Panc1 (cell line): ENCODE measurements at regions not wholly inside any gene's neighbourhood (a gene's known extent, or its start where the extent isn't known, plus 50 kb on each side); places are given as distances from the start of the nearest gene placed in this dataset.

Source experiments
- ATAC-seq: fragments of 200-7000 bp; cut with Tn5 transposase; 2 replicates; pipeline ENCODE4 v1.9.1; 2020; ENCODE audit warnings: mild to moderate bottlenecking, moderate library complexity
- BruUV-seq: library from RNA; stranded (reverse); fragments of 400-500 nt; replicated peaks from 2 replicates; lab custom pipeline; 2021; lab: Mats Ljungman, UMichigan
- CTCF ChIA-PET: fragments of 300-600 bp; sonication (Branson Sonifier 250); formaldehyde crosslinking; loops from one replicate; lab custom pipeline; 2022; ENCODE audit warnings: antibody characterized with exemption; lab: Charles Lee
- POLR2A ChIA-PET: fragments of 300-600 bp; sonication (Branson Sonifier 250); formaldehyde crosslinking; loops from one replicate; lab custom pipeline; 2022; ENCODE audit warnings: antibody characterized with exemption; lab: Charles Lee
- DNase-seq: peaks from one replicate; pipeline ENCODE4 v3.0.0-alpha.2; 2010; ENCODE audit warnings: low read depth, low spot score
- H3K27ac ChIP-seq: 2 replicates; pipeline ENCODE4 v1.5.1; 2011; ENCODE audit warnings: mild to moderate bottlenecking, low read length, inconsistent platforms
- H3K27me3 ChIP-seq: fragments of 200-500 bp; sonication (Bioruptor generic); 2 replicates; pipeline ENCODE4 v1.6.0; 2014; ENCODE audit warnings: low read length, inconsistent platforms; ENCODE audit not compliant: control insufficient read depth, insufficient read depth
- H3K36me3 ChIP-seq: fragments of 200-500 bp; sonication (Bioruptor generic); 2 replicates; pipeline ENCODE4 v1.5.1; 2014; ENCODE audit warnings: inconsistent platforms, mild to moderate bottlenecking, low read length, moderate library complexity; ENCODE audit not compliant: control insufficient read depth, insufficient read depth
- H3K4me1 ChIP-seq: 2 replicates; pipeline ENCODE4 v1.5.1; 2011; ENCODE audit warnings: inconsistent platforms, mild to moderate bottlenecking, low read length, moderate library complexity; ENCODE audit not compliant: control insufficient read depth, insufficient read depth
- H3K4me3 ChIP-seq, 2 experiments: 2 replicates each; pipeline ENCODE4 v1.5.1; 2011 to 2012; ENCODE audit warnings: low read depth in 2 of 2, low read length in 2 of 2, mild to moderate bottlenecking in 2 of 2, inconsistent platforms in 1 of 2, moderate library complexity in 1 of 2
- H3K9me3 ChIP-seq: fragments of 200-500 bp; sonication (Bioruptor generic); 2 replicates; pipeline ENCODE4 v1.5.1; 2014; ENCODE audit warnings: low read depth, mild to moderate bottlenecking, inconsistent platforms, low read length, moderate library complexity; ENCODE audit not compliant: control insufficient read depth, insufficient read depth
- CTCF ChIP-seq: fragments of 450-650 bp; IDR thresholded peaks from 2 replicates; pipeline ENCODE4 v1.5.1; 2017; ENCODE audit warnings: mild to moderate bottlenecking
- POLR2AphosphoS5 ChIP-seq: IDR thresholded peaks from 2 replicates; pipeline ENCODE4 v1.6.1; 2012; ENCODE audit warnings: mild to moderate bottlenecking, low read depth, low read length, moderate library complexity
- REST ChIP-seq, 2 experiments: IDR thresholded peaks; 2 replicates each; pipeline ENCODE4 v1.6.1; 2011 to 2012; ENCODE audit warnings: low read depth in 2 of 2, control low read depth in 1 of 2, low read length in 1 of 2, mild to moderate bottlenecking in 1 of 2, moderate library complexity in 1 of 2; ENCODE audit not compliant: insufficient read depth in 1 of 2
- SIN3A ChIP-seq: IDR thresholded peaks from 2 replicates; pipeline ENCODE4 v1.6.1; 2012; ENCODE audit warnings: low read depth, mild to moderate bottlenecking, low read length, moderate library complexity, borderline replicate concordance; ENCODE audit not compliant: insufficient read depth
- TCF7L2 ChIP-seq: IDR thresholded peaks from 2 replicates; pipeline ENCODE4 v1.6.1; 2011; ENCODE audit warnings: mild to moderate bottlenecking, low read depth, low read length, inconsistent platforms
- in situ Hi-C: cut with HindIII; loops from 2 replicates; pipeline ENCODE4 v1.10.0; 2016; ENCODE audit warnings: low sequenced_read_pairs, low pct_unique_long_range_greater_than_20kb
- intact Hi-C: fragments of 100-400 bp; cut with micrococcal nuclease; formaldehyde crosslinking; loops from one replicate; pipeline ENCODE4 v1.10.0; 2022; ENCODE audit not compliant: unreplicated experiment

GRCh38 chr6:164122109-164122508 lies 707.6 kb downstream of the QKI start:
- Histone ChIP-seq H3K9me3 (no peaks in the 10 kb centered on the region), H3K36me3 (no peaks in the 10 kb centered on the region), H3K27me3 (no peaks in the 10 kb centered on the region), H3K4me3 (no peak overlapping the region), H3K27ac (no peak overlapping the region), H3K4me1 (no peaks in the 10 kb centered on the region)
- POLR2A ChIA-PET: no interaction called here
- intact Hi-C loops (no loop called here), in situ Hi-C loops (no loop called here)
- no TSS peak for BruUV-seq
- CTCF ChIA-PET: no interaction called here
- ATAC-seq: no peak
- no peak for DNase-seq
- TF ChIP-seq POLR2AphosphoS5 (no peak), SIN3A (no peak), TCF7L2 (no peak), CTCF (no peak), REST (IDR thresholded peaks at IDR 0.05; ENCODE audit: insufficient read depth in 1 of 2, low read depth in 2 of 2, low read length in 1 of 2) (no peak)

- CTCF ChIA-PET: no interaction called here
- H3K4me3 ChIP-seq: no peak overlapping the region
- H3K36me3 ChIP-seq: no peaks in the 10 kb centered on the region
- in situ Hi-C loops: no loop called here
- DNase-seq (no peak), ATAC-seq (no peak)
- no peaks in the 10 kb centered on the region for H3K27me3 ChIP-seq
- no TSS peak for BruUV-seq
- H3K9me3 ChIP-seq: no peaks in the 10 kb centered on the region
- POLR2A ChIA-PET: no interaction called here
- no peaks in the 10 kb centered on the region for H3K4me1 ChIP-seq
- intact Hi-C loops: no loop called here
- TF ChIP-seq CTCF: no peak
- no peak for TF ChIP-seq REST (IDR thresholded peaks at IDR 0.05; ENCODE audit: insufficient read depth in 1 of 2, low read depth in 2 of 2, low read length in 1 of 2)
- no peak for TF ChIP-seq SIN3A
- no peak for TF ChIP-seq TCF7L2
- TF ChIP-seq POLR2AphosphoS5: no peak
- H3K27ac ChIP-seq: no peak overlapping the region
Observed at GRCh38 chr6:164121527-164121926, 707.0 kb downstream of the QKI start.
